Astrocyte (in vitro differentiated cells and primary cell): ENCODE measurements at regions not wholly inside any gene's neighbourhood (a gene's known extent, or its start where the extent isn't known, plus 50 kb on each side); places are given as distances from the start of the nearest gene placed in this dataset.

Experiments used
- DNase-seq: peaks from one replicate; pipeline ENCODE4 v3.0.0-alpha.2; 2010; ENCODE audit warnings: low read depth
- FAIRE-seq: peaks from 2 replicates; lab custom pipeline; 2011; peaks lifted over from hg19 to GRCh38; lab: Jason Lieb, UNC
- H2AFZ ChIP-seq: 2 replicates; pipeline ENCODE4 v1.6.0; 2012; ENCODE audit warnings: low read depth, low read length, inconsistent platforms
- H3K27ac ChIP-seq: 2 replicates; pipeline ENCODE4 v1.5.1; 2011; ENCODE audit warnings: low read depth, low read length, inconsistent platforms
- H3K27me3 ChIP-seq: 2 replicates; pipeline ENCODE4 v1.6.0; 2011; ENCODE audit warnings: low read length, inconsistent platforms; ENCODE audit not compliant: insufficient read depth
- H3K36me3 ChIP-seq: 2 replicates; pipeline ENCODE4 v1.5.1; 2011; ENCODE audit warnings: low read length, inconsistent platforms; ENCODE audit not compliant: insufficient read depth
- H3K4me1 ChIP-seq: 2 replicates; pipeline ENCODE4 v1.5.1; 2011; ENCODE audit warnings: low read length, inconsistent platforms; ENCODE audit not compliant: insufficient read depth
- H3K4me2 ChIP-seq: 2 replicates; pipeline ENCODE4 v1.6.0; 2012; ENCODE audit warnings: low read length, inconsistent platforms
- H3K4me3 ChIP-seq: 2 replicates; pipeline ENCODE4 v1.5.1; 2011; ENCODE audit warnings: low read depth, mild to moderate bottlenecking, low read length, inconsistent platforms; ENCODE audit not compliant: insufficient read depth
- H3K79me2 ChIP-seq: 2 replicates; pipeline ENCODE4 v1.6.0; 2012; ENCODE audit warnings: mild to moderate bottlenecking, low read length, inconsistent platforms; ENCODE audit not compliant: insufficient read depth
- H3K9ac ChIP-seq: 2 replicates; pipeline ENCODE4 v1.6.0; 2012; ENCODE audit warnings: mild to moderate bottlenecking, low read length, inconsistent platforms
- H3K9me3 ChIP-seq: 2 replicates; pipeline ENCODE4 v1.5.1; 2012; ENCODE audit warnings: low read depth, mild to moderate bottlenecking, low read length, inconsistent platforms; ENCODE audit not compliant: insufficient read depth
- H4K20me1 ChIP-seq: 2 replicates; pipeline ENCODE4 v1.6.0; 2012; ENCODE audit warnings: low read length, inconsistent platforms; ENCODE audit not compliant: insufficient read depth
- H3K27ac Mint-ChIP-seq: one replicate; pipeline ENCODE4 v1.8.0; 2021; ENCODE audit warnings: mild to moderate bottlenecking, mixed read lengths; ENCODE audit not compliant: unreplicated experiment
- H3K27me3 Mint-ChIP-seq: one replicate; pipeline ENCODE4 v1.8.0; 2021; ENCODE audit warnings: low read depth, mixed read lengths; ENCODE audit not compliant: unreplicated experiment
- H3K36me3 Mint-ChIP-seq: one replicate; pipeline ENCODE4 v1.8.0; 2021; ENCODE audit warnings: low read depth, mixed read lengths; ENCODE audit not compliant: unreplicated experiment
- H3K4me1 Mint-ChIP-seq: one replicate; pipeline ENCODE4 v1.8.0; 2021; ENCODE audit warnings: low read depth, mixed read lengths; ENCODE audit not compliant: unreplicated experiment
- H3K4me3 Mint-ChIP-seq: one replicate; pipeline ENCODE4 v1.8.0; 2021; ENCODE audit warnings: mild to moderate bottlenecking, moderate library complexity, mixed read lengths; ENCODE audit not compliant: unreplicated experiment
- H3K9me3 Mint-ChIP-seq: one replicate; pipeline ENCODE4 v1.8.0; 2021; ENCODE audit warnings: mild to moderate bottlenecking, mixed read lengths; ENCODE audit not compliant: unreplicated experiment
- CTCF ChIP-seq: IDR thresholded peaks from 2 replicates; pipeline ENCODE4 v1.5.1; 2011; ENCODE audit warnings: low read depth, mild to moderate bottlenecking, inconsistent platforms, low read length, moderate library complexity; ENCODE audit not compliant: insufficient read depth
- EZH2 ChIP-seq: IDR thresholded peaks from 2 replicates; pipeline ENCODE4 v1.6.1; 2012; ENCODE audit warnings: mild to moderate bottlenecking, low read length, inconsistent platforms; ENCODE audit not compliant: insufficient read depth

DNA sequence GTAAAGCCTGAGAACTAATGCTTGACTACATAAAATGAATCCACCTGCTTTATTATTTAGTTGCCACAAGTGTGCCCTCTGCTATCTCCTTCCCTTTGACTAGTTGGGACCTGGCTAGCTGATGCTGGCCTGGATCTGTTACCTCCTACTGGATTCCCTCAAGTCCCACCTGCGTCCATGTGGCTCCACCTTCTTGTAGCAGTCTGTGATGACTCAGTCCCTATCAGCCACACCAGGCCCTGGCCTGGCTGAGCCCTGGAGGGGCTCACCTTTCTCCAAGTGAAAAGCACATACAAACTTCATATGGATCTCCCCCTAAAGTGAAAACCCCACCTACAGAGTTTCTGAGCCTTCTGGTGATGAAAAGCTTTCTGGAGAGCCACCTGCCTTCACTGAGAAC is 611.4 kb downstream of the SEMA5A start:
- H3K9me3 ChIP-seq = no peaks in the 10 kb centered on the region
- no peaks in the 10 kb centered on the region for H4K20me1 ChIP-seq
- H3K27ac Mint-ChIP-seq = no peak overlapping the region
- H3K27me3 ChIP-seq = no peaks in the 10 kb centered on the region
- H3K4me3 Mint-ChIP-seq = no peak overlapping the region
- peaks cover 1% of the 10 kb centered on the region for H3K36me3 Mint-ChIP-seq
- no peak overlapping the region for H3K9ac ChIP-seq
- no peak overlapping the region for H3K27ac ChIP-seq
- no peak for FAIRE-seq
- no peak overlapping the region for H2AFZ ChIP-seq
- peaks cover 11% of the 10 kb centered on the region for H3K4me1 Mint-ChIP-seq
- no peak for DNase-seq
- no peaks in the 10 kb centered on the region for H3K4me1 ChIP-seq
- H3K27me3 Mint-ChIP-seq = no peaks in the 10 kb centered on the region
- peaks cover 4% of the 10 kb centered on the region for H3K9me3 Mint-ChIP-seq
- H3K4me2 ChIP-seq = no peak overlapping the region
- H3K79me2 ChIP-seq = no peaks in the 10 kb centered on the region
- no peak for TF ChIP-seq CTCF
- TF ChIP-seq EZH2 = no peak
- H3K4me3 ChIP-seq = no peak overlapping the region
- H3K36me3 ChIP-seq = no peaks in the 10 kb centered on the region

DNA sequence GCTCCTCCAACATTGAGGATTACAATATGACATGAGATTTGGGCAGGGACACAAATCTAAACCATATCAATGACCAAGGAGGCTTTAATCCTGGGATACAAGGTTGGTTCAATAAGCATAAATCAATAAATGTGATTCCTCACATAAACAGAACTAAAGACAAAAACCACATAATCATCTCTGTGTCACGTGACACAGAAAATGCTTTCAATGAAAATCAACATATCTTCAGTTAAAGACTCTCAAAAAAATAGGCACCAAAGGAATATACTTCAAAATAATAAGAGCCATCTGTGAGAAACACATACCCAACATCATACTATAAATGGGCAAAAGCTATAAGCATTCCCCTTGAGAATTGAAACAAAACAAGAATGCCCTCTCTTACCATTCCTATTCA is 604.9 kb downstream of the SEMA5A start:
- no peaks in the 10 kb centered on the region for H3K36me3 ChIP-seq
- DNase-seq = no peak
- H3K79me2 ChIP-seq = no peaks in the 10 kb centered on the region
- no peaks in the 10 kb centered on the region for H4K20me1 ChIP-seq
- no peak overlapping the region for H3K4me2 ChIP-seq
- no peak overlapping the region for H3K27ac ChIP-seq
- no peak overlapping the region for H2AFZ ChIP-seq
- H3K4me1 ChIP-seq = no peaks in the 10 kb centered on the region
- no peak overlapping the region for H3K4me3 ChIP-seq
- H3K9ac ChIP-seq = no peak overlapping the region
- Mint-ChIP-seq H3K27ac (no peak overlapping the region), H3K9me3 (peaks cover 7% of the 10 kb centered on the region), H3K4me3 (no peak overlapping the region), H3K36me3 (no peaks in the 10 kb centered on the region), H3K27me3 (no peaks in the 10 kb centered on the region), H3K4me1 (peaks cover 9% of the 10 kb centered on the region)
- no peaks in the 10 kb centered on the region for H3K9me3 ChIP-seq
- no peak for TF ChIP-seq EZH2
- TF ChIP-seq CTCF = no peak
- no peak for FAIRE-seq
- no peaks in the 10 kb centered on the region for H3K27me3 ChIP-seq

- H3K4me3 ChIP-seq = no peak overlapping the region
- DNase-seq (peak; percentile 45), FAIRE-seq (no peak)
- H3K27ac ChIP-seq = no peak overlapping the region
- peaks cover 2% of the 10 kb centered on the region for H3K4me1 Mint-ChIP-seq
- no peaks in the 10 kb centered on the region for H3K4me1 ChIP-seq
- H3K36me3 Mint-ChIP-seq = no peaks in the 10 kb centered on the region
- H3K9ac ChIP-seq = no peak overlapping the region
- peak overlapping the region; percentile 2 for H3K4me2 ChIP-seq
- no peaks in the 10 kb centered on the region for H4K20me1 ChIP-seq
- no peaks in the 10 kb centered on the region for H3K9me3 ChIP-seq
- H3K27me3 ChIP-seq = no peaks in the 10 kb centered on the region
- H3K79me2 ChIP-seq = no peaks in the 10 kb centered on the region
- H3K27ac Mint-ChIP-seq = no peak overlapping the region
- H3K27me3 Mint-ChIP-seq = no peaks in the 10 kb centered on the region
- TF ChIP-seq EZH2 (no peak), CTCF (no peak)
- no peaks in the 10 kb centered on the region for H3K36me3 ChIP-seq
- H2AFZ ChIP-seq = no peak overlapping the region
- peaks cover 7% of the 10 kb centered on the region for H3K9me3 Mint-ChIP-seq
- no peak overlapping the region for H3K4me3 Mint-ChIP-seq
These were observed 602.6 kb downstream of the SEMA5A start for GRCh38 chr5:8943301-8943700.
